HEK293 (cell line): ENCODE measurements at regions not wholly inside any gene's neighbourhood (a gene's known extent, or its start where the extent isn't known, plus 50 kb on each side); places are given as distances from the start of the nearest gene placed in this dataset.

Experiments used
- MZF1 ChIP-seq: fragments of 450-650 bp; formaldehyde crosslinking; IDR thresholded peaks from 2 replicates; pipeline ENCODE4 v1.5.1; 2017; ENCODE audit warnings: missing biosample characterization, missing genetic modification characterization, borderline replicate concordance
- ZNF169 ChIP-seq: fragments of 450-650 bp; formaldehyde crosslinking; IDR thresholded peaks from 2 replicates; pipeline ENCODE4 v1.5.1; 2016; ENCODE audit warnings: missing biosample characterization, missing genetic modification characterization
- ZNF174 ChIP-seq: fragments of 450-650 bp; formaldehyde crosslinking; IDR thresholded peaks from 2 replicates; pipeline ENCODE4 v1.5.0; 2017; ENCODE audit warnings: missing biosample characterization, mild to moderate bottlenecking, missing genetic modification characterization
- ZNF24 ChIP-seq: fragments of 450-650 bp; formaldehyde crosslinking; IDR thresholded peaks from 2 replicates; pipeline ENCODE4 v1.5.1; 2016; ENCODE audit warnings: missing biosample characterization, missing genetic modification characterization
- ZNF274 ChIP-seq, 2 experiments: fragments of 200-500 bp in 1 of 2; fragments of 450-650 bp in 1 of 2; sonication (Bioruptor generic) in 1 of 2; formaldehyde crosslinking in 1 of 2; IDR thresholded peaks; 2 replicates each; pipeline versions ENCODE4 v1.5.1 to v1.6.1; 2014 to 2016; ENCODE audit warnings: borderline replicate concordance in 1 of 2, inconsistent platforms in 1 of 2, low read length in 1 of 2, missing biosample characterization in 1 of 2, missing genetic modification characterization in 1 of 2
- ZNF670 ChIP-seq: fragments of 450-650 bp; formaldehyde crosslinking; IDR thresholded peaks from 2 replicates; pipeline ENCODE4 v1.5.1; 2016; ENCODE audit warnings: missing biosample characterization, missing genetic modification characterization, low read depth
- ZNF777 ChIP-seq: fragments of 450-650 bp; formaldehyde crosslinking; IDR thresholded peaks from 2 replicates; pipeline ENCODE4 v1.5.1; 2017; ENCODE audit warnings: missing biosample characterization, missing genetic modification characterization, borderline replicate concordance
- TF ChIP-seq, protein P1 (sequence below): fragments of 450-650 bp; formaldehyde crosslinking; IDR thresholded peaks from 2 replicates; pipeline ENCODE4 v1.5.1; 2016; ENCODE audit warnings: missing biosample characterization, missing genetic modification characterization
- TF ChIP-seq, protein P2 (sequence below): fragments of 450-650 bp; formaldehyde crosslinking; IDR thresholded peaks from 2 replicates; pipeline ENCODE4 v1.5.1; 2016; ENCODE audit warnings: missing biosample characterization, missing genetic modification characterization, low read depth

DNA sequence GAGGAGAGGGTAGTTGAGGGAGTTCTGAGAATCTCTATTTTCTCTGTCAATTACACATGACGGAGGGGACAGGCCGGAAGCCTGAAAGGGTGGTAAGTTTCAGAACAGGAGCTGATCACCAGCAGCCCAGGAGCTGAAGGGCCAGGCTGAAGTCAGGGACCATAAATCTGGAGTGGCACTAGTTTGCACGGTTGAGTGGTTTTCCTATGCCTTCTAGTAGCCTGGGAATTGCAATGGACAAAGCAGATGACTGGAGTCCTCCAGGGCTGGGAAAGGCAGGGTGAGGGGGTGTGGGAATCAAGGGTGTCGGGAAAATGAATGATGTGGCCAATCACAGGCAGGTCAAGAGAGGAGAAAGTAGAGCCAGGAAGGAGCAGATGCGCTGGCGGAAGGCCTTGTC, 72.5 kb downstream of the MAGEF1 start:
- TF ChIP-seq, protein P1, sequence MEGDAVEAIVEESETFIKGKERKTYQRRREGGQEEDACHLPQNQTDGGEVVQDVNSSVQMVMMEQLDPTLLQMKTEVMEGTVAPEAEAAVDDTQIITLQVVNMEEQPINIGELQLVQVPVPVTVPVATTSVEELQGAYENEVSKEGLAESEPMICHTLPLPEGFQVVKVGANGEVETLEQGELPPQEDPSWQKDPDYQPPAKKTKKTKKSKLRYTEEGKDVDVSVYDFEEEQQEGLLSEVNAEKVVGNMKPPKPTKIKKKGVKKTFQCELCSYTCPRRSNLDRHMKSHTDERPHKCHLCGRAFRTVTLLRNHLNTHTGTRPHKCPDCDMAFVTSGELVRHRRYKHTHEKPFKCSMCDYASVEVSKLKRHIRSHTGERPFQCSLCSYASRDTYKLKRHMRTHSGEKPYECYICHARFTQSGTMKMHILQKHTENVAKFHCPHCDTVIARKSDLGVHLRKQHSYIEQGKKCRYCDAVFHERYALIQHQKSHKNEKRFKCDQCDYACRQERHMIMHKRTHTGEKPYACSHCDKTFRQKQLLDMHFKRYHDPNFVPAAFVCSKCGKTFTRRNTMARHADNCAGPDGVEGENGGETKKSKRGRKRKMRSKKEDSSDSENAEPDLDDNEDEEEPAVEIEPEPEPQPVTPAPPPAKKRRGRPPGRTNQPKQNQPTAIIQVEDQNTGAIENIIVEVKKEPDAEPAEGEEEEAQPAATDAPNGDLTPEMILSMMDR (tag by site-specific recombination), result no peak
- TF ChIP-seq ZNF174 (tag by site-specific recombination), result no peak
- TF ChIP-seq, protein P2, sequence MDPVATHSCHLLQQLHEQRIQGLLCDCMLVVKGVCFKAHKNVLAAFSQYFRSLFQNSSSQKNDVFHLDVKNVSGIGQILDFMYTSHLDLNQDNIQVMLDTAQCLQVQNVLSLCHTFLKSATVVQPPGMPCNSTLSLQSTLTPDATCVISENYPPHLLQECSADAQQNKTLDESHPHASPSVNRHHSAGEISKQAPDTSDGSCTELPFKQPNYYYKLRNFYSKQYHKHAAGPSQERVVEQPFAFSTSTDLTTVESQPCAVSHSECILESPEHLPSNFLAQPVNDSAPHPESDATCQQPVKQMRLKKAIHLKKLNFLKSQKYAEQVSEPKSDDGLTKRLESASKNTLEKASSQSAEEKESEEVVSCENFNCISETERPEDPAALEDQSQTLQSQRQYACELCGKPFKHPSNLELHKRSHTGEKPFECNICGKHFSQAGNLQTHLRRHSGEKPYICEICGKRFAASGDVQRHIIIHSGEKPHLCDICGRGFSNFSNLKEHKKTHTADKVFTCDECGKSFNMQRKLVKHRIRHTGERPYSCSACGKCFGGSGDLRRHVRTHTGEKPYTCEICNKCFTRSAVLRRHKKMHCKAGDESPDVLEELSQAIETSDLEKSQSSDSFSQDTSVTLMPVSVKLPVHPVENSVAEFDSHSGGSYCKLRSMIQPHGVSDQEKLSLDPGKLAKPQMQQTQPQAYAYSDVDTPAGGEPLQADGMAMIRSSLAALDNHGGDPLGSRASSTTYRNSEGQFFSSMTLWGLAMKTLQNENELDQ (tag by site-specific recombination), result no peak
- no peak for TF ChIP-seq MZF1 (tag by site-specific recombination)
- no peak for TF ChIP-seq ZNF274 (IDR thresholded peaks at IDR 0.05; ENCODE audit: low read length)
- no peak for TF ChIP-seq ZNF274 (tag by site-specific recombination; IDR thresholded peaks at IDR 0.05; ENCODE audit: borderline replicate concordance)
- no peak for TF ChIP-seq ZNF777
- TF ChIP-seq ZNF169 (tag by site-specific recombination), result no peak
- no peak for TF ChIP-seq ZNF24 (tag by site-specific recombination)
- TF ChIP-seq ZNF670 (tag by site-specific recombination), result no peak
